Gastrocnemius medialis (tissue), 4 donors: ENCODE measurements at regions not wholly inside any gene's neighbourhood (a gene's known extent, or its start where the extent isn't known, plus 50 kb on each side); places are given as distances from the start of the nearest gene placed in this dataset.

Experiments used
- ATAC-seq, 2 donors: fragments of 150-250 bp; one replicate each; pipeline ENCODE4 v1.9.1; 2016
- DNase-seq, 2 donors: peaks; one replicate each; pipeline ENCODE4 v3.0.0-alpha.2; 2019
- H3K27ac ChIP-seq, 4 donors: fragments of 200-600 bp; sonication (generic); 1 replicate in 1 of 4; 2 replicates in 3 of 4; pipeline ENCODE4 v1.5.1; 2016 to 2018; ENCODE audit warnings: mild to moderate bottlenecking in 2 of 4, moderate library complexity in 1 of 4
- H3K27me3 ChIP-seq, 3 donors: fragments of 200-600 bp; sonication (generic) in 2 of 3; 1 replicate in 1 of 3; 2 replicates in 2 of 3; pipeline versions ENCODE4 v1.5.1 to v1.6.0; 2016 to 2019; ENCODE audit warnings: mild to moderate bottlenecking in 1 of 3, moderate library complexity in 1 of 3
- H3K36me3 ChIP-seq, 2 donors: fragments of 200-600 bp; sonication (generic) in 1 of 2; one replicate each; pipeline ENCODE4 v1.5.1; 2017 to 2018
- H3K4me1 ChIP-seq, 2 donors: fragments of 200-600 bp; sonication (generic) in 1 of 2; one replicate each; pipeline ENCODE4 v1.5.1; 2016 to 2017; ENCODE audit warnings: mild to moderate bottlenecking in 2 of 2
- H3K4me3 ChIP-seq, 4 donors: fragments of 200-600 bp; sonication (generic) in 3 of 4; 1 replicate in 1 of 4; 2 replicates in 3 of 4; pipeline ENCODE4 v1.5.1; 2016 to 2019; ENCODE audit warnings: mild to moderate bottlenecking in 2 of 4
- H3K9me3 ChIP-seq, 3 donors: fragments of 200-600 bp; sonication (generic) in 2 of 3; 1 replicate in 1 of 3; 2 replicates in 2 of 3; pipeline ENCODE4 v1.5.1; 2016 to 2019
- POLR2A ChIP-seq, 2 donors: fragments of 450-650 bp; IDR thresholded peaks; one replicate each; pipeline ENCODE4 v1.6.1; 2017; ENCODE audit warnings: antibody characterized with exemption in 2 of 2, mild to moderate bottlenecking in 2 of 2, moderate library complexity in 2 of 2
- in situ Hi-C, 4 donors: fragments of 200-750 bp; cut with MboI; loops; one replicate each; pipeline versions ENCODE4 v1.15.0 to v1.8.0; 2017; ENCODE audit warnings: low sequenced_read_pairs in 4 of 4
- intact Hi-C: fragments of 100-400 bp; cut with DNase I; formaldehyde crosslinking; loops from one replicate; pipeline ENCODE4 v1.15.1; 2023; ENCODE audit warnings: low total_unique reads
- TF ChIP-seq, protein P1 (sequence below), 5 experiments: fragments of 450-650 bp in 3 of 5; fragments of 200-600 bp in 2 of 5; sonication (generic) in 2 of 5; IDR thresholded peaks in 4 of 5; conservative IDR thresholded peaks in 1 of 5; 1 replicate in 4 of 5; 2 replicates in 1 of 5; pipeline ENCODE4 v1.5.1; 2016 to 2019; ENCODE audit warnings: antibody characterized with exemption in 5 of 5, mild to moderate bottlenecking in 3 of 5, moderate library complexity in 3 of 5

DNA sequence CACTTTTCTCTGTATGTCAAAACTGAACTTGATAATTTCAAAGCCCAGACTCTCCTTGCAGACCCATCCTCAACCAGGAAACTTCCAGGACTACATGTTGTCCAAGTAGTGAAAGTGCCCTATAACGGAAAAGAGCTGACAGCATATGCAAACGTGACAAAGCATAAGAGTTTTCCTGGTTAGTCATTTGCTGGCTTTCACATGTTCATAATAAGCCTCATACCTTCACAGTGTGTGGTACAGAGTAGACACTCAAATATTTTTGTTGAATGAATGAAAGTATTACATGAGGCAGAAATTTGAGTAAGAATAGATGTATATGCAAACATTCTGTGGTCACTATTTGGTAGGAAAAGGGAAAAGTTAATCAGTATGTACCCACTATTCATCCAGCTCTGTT lies 473.3 kb downstream of the MRPL39 start:
- Histone ChIP-seq H3K27me3 (no peaks in the 10 kb centered on the region), H3K36me3 (no peaks in the 10 kb centered on the region), H3K4me3 (no peak overlapping the region), H3K4me1 (no peaks in the 10 kb centered on the region), H3K27ac (no peak overlapping the region), H3K9me3 (no peaks in the 10 kb centered on the region)
- no peak for TF ChIP-seq POLR2A (IDR thresholded peaks at IDR 0.05)
- TF ChIP-seq, protein P1, sequence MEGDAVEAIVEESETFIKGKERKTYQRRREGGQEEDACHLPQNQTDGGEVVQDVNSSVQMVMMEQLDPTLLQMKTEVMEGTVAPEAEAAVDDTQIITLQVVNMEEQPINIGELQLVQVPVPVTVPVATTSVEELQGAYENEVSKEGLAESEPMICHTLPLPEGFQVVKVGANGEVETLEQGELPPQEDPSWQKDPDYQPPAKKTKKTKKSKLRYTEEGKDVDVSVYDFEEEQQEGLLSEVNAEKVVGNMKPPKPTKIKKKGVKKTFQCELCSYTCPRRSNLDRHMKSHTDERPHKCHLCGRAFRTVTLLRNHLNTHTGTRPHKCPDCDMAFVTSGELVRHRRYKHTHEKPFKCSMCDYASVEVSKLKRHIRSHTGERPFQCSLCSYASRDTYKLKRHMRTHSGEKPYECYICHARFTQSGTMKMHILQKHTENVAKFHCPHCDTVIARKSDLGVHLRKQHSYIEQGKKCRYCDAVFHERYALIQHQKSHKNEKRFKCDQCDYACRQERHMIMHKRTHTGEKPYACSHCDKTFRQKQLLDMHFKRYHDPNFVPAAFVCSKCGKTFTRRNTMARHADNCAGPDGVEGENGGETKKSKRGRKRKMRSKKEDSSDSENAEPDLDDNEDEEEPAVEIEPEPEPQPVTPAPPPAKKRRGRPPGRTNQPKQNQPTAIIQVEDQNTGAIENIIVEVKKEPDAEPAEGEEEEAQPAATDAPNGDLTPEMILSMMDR (IDR thresholded peaks at IDR 0.05 in 4 of 5, conservative IDR thresholded peaks at IDR 0.05 in 1 of 5): no peak
- ATAC-seq (no peak), DNase-seq (no peak)
- intact Hi-C loops: no loop called here
- in situ Hi-C loops: no loop called here

DNA sequence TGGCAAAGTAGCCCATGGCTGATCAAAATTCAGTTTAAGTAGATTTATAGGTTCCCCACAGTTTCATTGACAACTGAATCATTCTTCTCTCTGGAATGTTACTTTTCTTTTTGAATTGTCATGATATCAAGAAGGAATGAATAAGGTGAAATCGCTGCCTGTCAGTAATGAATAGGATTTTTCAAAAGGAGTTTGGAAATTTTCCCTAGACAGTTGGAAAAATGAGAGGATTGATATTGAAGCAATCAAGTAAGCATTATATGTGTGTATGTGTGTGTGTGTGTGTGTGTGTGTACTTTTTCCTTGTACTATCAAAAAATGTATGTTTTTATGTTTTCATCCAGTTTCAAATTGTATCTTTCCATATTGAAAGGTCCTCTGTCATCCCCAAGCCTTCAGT lies 479.5 kb downstream of the MRPL39 start:
- Histone ChIP-seq H3K4me1 (no peaks in the 10 kb centered on the region), H3K27me3 (no peaks in the 10 kb centered on the region), H3K36me3 (no peaks in the 10 kb centered on the region), H3K9me3 (no peaks in the 10 kb centered on the region), H3K27ac (no peak overlapping the region), H3K4me3 (no peak overlapping the region)
- no peak for DNase-seq
- no peak for ATAC-seq
- TF ChIP-seq, protein P1 (IDR thresholded peaks at IDR 0.05 in 4 of 5, conservative IDR thresholded peaks at IDR 0.05 in 1 of 5): no peak
- TF ChIP-seq POLR2A (IDR thresholded peaks at IDR 0.05): no peak
- intact Hi-C loops (no loop called here), in situ Hi-C loops (no loop called here)

GRCh38 chr21:25127007-25127406 lies 480.3 kb downstream of the MRPL39 start:
- no peak for TF ChIP-seq POLR2A (IDR thresholded peaks at IDR 0.05)
- TF ChIP-seq, protein P1 (IDR thresholded peaks at IDR 0.05 in 4 of 5, conservative IDR thresholded peaks at IDR 0.05 in 1 of 5): no peak
- Histone ChIP-seq H3K27me3 (no peaks in the 10 kb centered on the region), H3K9me3 (no peaks in the 10 kb centered on the region), H3K4me3 (no peak overlapping the region), H3K27ac (no peak overlapping the region), H3K4me1 (no peaks in the 10 kb centered on the region), H3K36me3 (no peaks in the 10 kb centered on the region)
- ATAC-seq (no peak), DNase-seq (no peak)
- in situ Hi-C loops (no loop called here), intact Hi-C loops (no loop called here)

GRCh38 chr21:25126564-25126963 lies 480.7 kb downstream of the MRPL39 start:
- Histone ChIP-seq H3K27ac (no peak overlapping the region), H3K4me1 (no peaks in the 10 kb centered on the region), H3K36me3 (no peaks in the 10 kb centered on the region), H3K9me3 (no peaks in the 10 kb centered on the region), H3K4me3 (no peak overlapping the region), H3K27me3 (no peaks in the 10 kb centered on the region)
- intact Hi-C loops: no loop called here
- no peak for TF ChIP-seq POLR2A (IDR thresholded peaks at IDR 0.05)
- TF ChIP-seq, protein P1 (IDR thresholded peaks at IDR 0.05 in 4 of 5, conservative IDR thresholded peaks at IDR 0.05 in 1 of 5): no peak
- no peak for DNase-seq
- in situ Hi-C loops: no loop called here
- ATAC-seq: no peak

DNA sequence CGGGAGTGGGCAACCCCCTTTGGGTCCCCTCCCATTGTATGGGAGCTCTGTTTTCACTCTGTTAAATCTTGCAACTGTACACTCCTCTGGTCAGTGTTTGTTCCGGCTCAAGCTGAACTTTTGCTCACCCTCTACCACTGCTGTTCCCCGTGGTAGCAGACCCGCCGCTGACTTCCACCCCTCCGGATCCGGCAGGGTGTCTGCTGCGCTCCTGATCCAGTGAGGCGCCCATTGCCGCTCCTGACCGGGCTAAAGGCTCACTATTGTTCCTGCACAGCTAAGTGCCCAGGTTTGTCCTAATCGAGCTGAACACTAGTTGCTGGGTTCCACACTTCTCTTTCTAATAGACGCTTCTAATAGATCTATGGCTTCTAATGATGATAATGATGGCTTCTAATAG lies 488.6 kb downstream of the MRPL39 start:
- Histone ChIP-seq H3K36me3 (no peaks in the 10 kb centered on the region), H3K9me3 (no peaks in the 10 kb centered on the region), H3K27ac (no peak overlapping the region), H3K4me3 (no peak overlapping the region), H3K27me3 (no peaks in the 10 kb centered on the region), H3K4me1 (no peaks in the 10 kb centered on the region)
- in situ Hi-C loops: no loop called here
- intact Hi-C loops: no loop called here
- DNase-seq (no peak), ATAC-seq (no peak)
- TF ChIP-seq, protein P1 (IDR thresholded peaks at IDR 0.05 in 4 of 5, conservative IDR thresholded peaks at IDR 0.05 in 1 of 5): no peak
- TF ChIP-seq POLR2A (IDR thresholded peaks at IDR 0.05): no peak
